DMS79 (cell line): ENCODE measurements at regions not wholly inside any gene's neighbourhood (a gene's known extent, or its start where the extent isn't known, plus 50 kb on each side); places are given as distances from the start of the nearest gene placed in this dataset.
"Not testable (repeated sequence)": the region's sequence is repeated elsewhere in the genome, so short reads cannot be mapped to it uniquely, and the experiment has no call there.

Experiments used
- DNase-seq: peaks from one replicate; lab custom pipeline; 2025; lab: John Stamatoyannopoulos, UW

- no peak for DNase-seq
Measured at GRCh38 chr17:70323269-70323668, 153.9 kb downstream of the KCNJ2 start.

- no peak for DNase-seq
Measured at GRCh38 chr17:70324031-70324430, 154.7 kb downstream of the KCNJ2 start.

GRCh38 chr17:70327279-70327678 lies 157.9 kb downstream of the KCNJ2 start:
- DNase-seq, result no peak

- no peak for DNase-seq
Measured at GRCh38 chr17:70327723-70328122, 158.4 kb downstream of the KCNJ2 start.

- DNase-seq, result no peak
Measured at GRCh38 chr17:70329721-70330120, 160.4 kb downstream of the KCNJ2 start.

GRCh38 chr17:70331066-70331465 lies 161.7 kb downstream of the KCNJ2 start:
- DNase-seq, result not testable (repeated sequence)

GRCh38 chr17:70332356-70333210 lies 163.3 kb downstream of the KCNJ2 start:
- no peak for DNase-seq

- no peak for DNase-seq
Measured at GRCh38 chr17:70336411-70336810, 167.1 kb downstream of the KCNJ2 start.

- DNase-seq, result no peak
Measured at GRCh38 chr17:70338946-70339354, 169.6 kb downstream of the KCNJ2 start.

- DNase-seq, result no peak
Measured at GRCh38 chr17:70343114-70343513, 173.8 kb downstream of the KCNJ2 start.

- no peak for DNase-seq
Measured at GRCh38 chr17:70344386-70345060, 175.2 kb downstream of the KCNJ2 start.

GRCh38 chr17:70345061-70345460 lies 175.7 kb downstream of the KCNJ2 start:
- DNase-seq, result no peak

GRCh38 chr17:70352834-70353233 lies 183.5 kb downstream of the KCNJ2 start:
- DNase-seq, result no peak

GRCh38 chr17:70353408-70354092 lies 184.2 kb downstream of the KCNJ2 start:
- DNase-seq, result no peak

GRCh38 chr17:70355185-70355584 lies 185.9 kb downstream of the KCNJ2 start:
- DNase-seq, result no peak

- no peak for DNase-seq
Measured at GRCh38 chr17:70357190-70357589, 187.9 kb downstream of the KCNJ2 start.

- no peak for DNase-seq
Measured at GRCh38 chr17:70365091-70365583, 195.8 kb downstream of the KCNJ2 start.

GRCh38 chr17:70366386-70366785 lies 197.1 kb downstream of the KCNJ2 start:
- DNase-seq, result no peak

- DNase-seq, result no peak
Measured at GRCh38 chr17:70368011-70368410, 198.7 kb downstream of the KCNJ2 start.

GRCh38 chr17:70369391-70369790 lies 200.1 kb downstream of the KCNJ2 start:
- no peak for DNase-seq

- DNase-seq, result no peak
Measured at GRCh38 chr17:70370816-70371215, 201.5 kb downstream of the KCNJ2 start.

- DNase-seq, result no peak
Measured at GRCh38 chr17:70373369-70373768, 204.0 kb downstream of the KCNJ2 start.

GRCh38 chr17:70374496-70374895 lies 205.2 kb downstream of the KCNJ2 start:
- DNase-seq, result no peak
